A673 (cell line): ENCODE measurements at regions not wholly inside any gene's neighbourhood (a gene's known extent, or its start where the extent isn't known, plus 50 kb on each side); places are given as distances from the start of the nearest gene placed in this dataset.

Source experiments
- BruUV-seq: library from RNA; stranded (reverse); fragments of 400-500 nt; replicated peaks from 2 replicates; lab custom pipeline; 2021; lab: Mats Ljungman, UMichigan
- CTCF ChIA-PET: fragments of 300-600 bp; sonication (Branson Sonifier 250); formaldehyde crosslinking; loops from one replicate; lab custom pipeline; 2022; ENCODE audit warnings: antibody characterized with exemption; lab: Charles Lee
- POLR2A ChIA-PET: fragments of 300-600 bp; sonication (Branson Sonifier 250); formaldehyde crosslinking; loops from one replicate; lab custom pipeline; 2022; ENCODE audit warnings: antibody characterized with exemption; ENCODE audit not compliant: low non-redundant PET; lab: Charles Lee
- DNase-seq: peaks from one replicate; pipeline ENCODE4 v3.0.0-alpha.2; 2015; ENCODE audit warnings: low spot score
- H3K27ac ChIP-seq: fragments of 200-600 bp; sonication (generic); 2 replicates; pipeline ENCODE4 v1.5.1; 2016; ENCODE audit warnings: mixed run types, low read depth, mild to moderate bottlenecking, mixed read lengths, antibody characterized with exemption, low read length; ENCODE audit not compliant: poor library complexity, severe bottlenecking
- H3K27me3 ChIP-seq: fragments of 200-600 bp; sonication (generic); replicated peaks from 2 replicates; pipeline ENCODE4 v1.6.1; 2017; ENCODE audit warnings: mixed run types, low read depth, mild to moderate bottlenecking, mixed read lengths, antibody characterized with exemption, low read length; ENCODE audit not compliant: insufficient read depth, poor library complexity
- H3K36me3 ChIP-seq: fragments of 200-600 bp; sonication (generic); 2 replicates; pipeline ENCODE4 v1.6.1; 2016; ENCODE audit warnings: mixed run types, mild to moderate bottlenecking, mixed read lengths, antibody characterized with exemption, low read length; ENCODE audit not compliant: insufficient read depth, poor library complexity, severe bottlenecking
- H3K4me1 ChIP-seq: fragments of 200-600 bp; sonication (generic); 2 replicates; pipeline ENCODE4 v1.6.1; 2017; ENCODE audit warnings: mixed run types, mild to moderate bottlenecking, mixed read lengths, antibody characterized with exemption, low read length; ENCODE audit not compliant: insufficient read depth, poor library complexity, severe bottlenecking
- H3K4me3 ChIP-seq: fragments of 200-600 bp; sonication (generic); 2 replicates; pipeline ENCODE4 v1.5.1; 2016; ENCODE audit warnings: low read depth, mixed run types, mild to moderate bottlenecking, mixed read lengths, low read length; ENCODE audit not compliant: poor library complexity, severe bottlenecking
- H3K9me3 ChIP-seq: fragments of 200-600 bp; sonication (generic); 2 replicates; pipeline ENCODE4 v1.6.1; 2016; ENCODE audit warnings: mixed run types, low read depth, mild to moderate bottlenecking, mixed read lengths, antibody characterized with exemption, low read length; ENCODE audit not compliant: poor library complexity, severe bottlenecking
- EZH2 ChIP-seq: fragments of 200-600 bp; sonication (generic); IDR thresholded peaks from 2 replicates; pipeline ENCODE4 v1.6.1; 2017; ENCODE audit warnings: borderline replicate concordance, low read depth, mild to moderate bottlenecking, mixed read lengths, antibody characterized with exemption, low read length; ENCODE audit not compliant: poor library complexity, severe bottlenecking
- intact Hi-C: fragments of 100-400 bp; cut with micrococcal nuclease; formaldehyde crosslinking; loops from one replicate; pipeline ENCODE4 v1.10.0; 2022; ENCODE audit not compliant: unreplicated experiment
- TF ChIP-seq, protein P1 (sequence below): fragments of 300-800, 200-600 bp; sonication (generic); conservative IDR thresholded peaks from 2 replicates; pipeline ENCODE4 v1.5.1; 2017; ENCODE audit warnings: low read depth, mild to moderate bottlenecking, antibody characterized with exemption, low read length, moderate library complexity, mixed read lengths

DNA sequence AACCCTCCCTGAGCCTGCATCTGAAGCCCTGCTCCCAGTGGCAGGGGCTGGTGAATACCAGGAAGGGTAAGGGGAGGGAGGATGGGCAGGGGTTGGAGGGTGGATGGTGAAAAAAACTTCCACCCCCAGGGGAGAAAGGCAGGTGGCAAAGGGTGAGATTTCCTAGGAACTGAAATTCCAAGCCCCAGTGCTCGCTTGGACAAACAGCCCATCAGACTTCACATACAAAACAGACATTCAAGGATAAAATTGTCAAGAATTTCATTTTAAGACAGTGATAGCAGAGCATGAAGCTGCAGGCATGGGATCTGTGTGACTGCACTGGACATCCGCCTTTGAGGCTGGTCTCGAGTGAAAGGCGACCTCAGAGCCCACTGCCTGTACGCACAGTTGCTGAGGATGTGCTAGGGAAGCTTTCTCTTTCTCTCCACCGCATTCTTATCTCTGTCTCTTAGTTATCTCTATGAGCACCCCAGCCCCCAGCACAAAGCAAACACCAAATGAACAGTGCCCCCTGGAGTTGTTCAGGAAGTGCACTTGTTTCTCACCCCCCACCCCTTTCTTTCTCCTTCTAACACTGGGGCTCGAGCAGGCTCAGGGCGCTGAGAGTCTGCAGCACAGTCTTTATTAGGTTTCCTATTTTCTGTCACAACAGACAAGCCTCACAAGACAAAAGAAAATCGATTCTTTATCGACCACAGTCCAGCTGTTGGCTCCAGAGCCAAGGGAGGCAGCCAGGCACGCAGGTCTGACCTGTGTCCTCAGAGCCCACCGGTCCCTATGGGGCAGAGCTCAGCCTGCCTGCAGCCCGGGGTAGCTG lies 237.3 kb upstream of the NCAM1 start:
- Histone ChIP-seq H3K36me3 (no peaks in the 10 kb centered on the region), H3K4me1 (no peaks in the 10 kb centered on the region), H3K27me3 (peaks cover 3% of the 10 kb centered on the region), H3K4me3 (no peak overlapping the region), H3K27ac (no peak overlapping the region), H3K9me3 (no peaks in the 10 kb centered on the region)
- BruUV-seq = no TSS peak
- no peak for DNase-seq
- intact Hi-C loops = no loop called here
- no peak for TF ChIP-seq EZH2
- TF ChIP-seq, protein P1, sequence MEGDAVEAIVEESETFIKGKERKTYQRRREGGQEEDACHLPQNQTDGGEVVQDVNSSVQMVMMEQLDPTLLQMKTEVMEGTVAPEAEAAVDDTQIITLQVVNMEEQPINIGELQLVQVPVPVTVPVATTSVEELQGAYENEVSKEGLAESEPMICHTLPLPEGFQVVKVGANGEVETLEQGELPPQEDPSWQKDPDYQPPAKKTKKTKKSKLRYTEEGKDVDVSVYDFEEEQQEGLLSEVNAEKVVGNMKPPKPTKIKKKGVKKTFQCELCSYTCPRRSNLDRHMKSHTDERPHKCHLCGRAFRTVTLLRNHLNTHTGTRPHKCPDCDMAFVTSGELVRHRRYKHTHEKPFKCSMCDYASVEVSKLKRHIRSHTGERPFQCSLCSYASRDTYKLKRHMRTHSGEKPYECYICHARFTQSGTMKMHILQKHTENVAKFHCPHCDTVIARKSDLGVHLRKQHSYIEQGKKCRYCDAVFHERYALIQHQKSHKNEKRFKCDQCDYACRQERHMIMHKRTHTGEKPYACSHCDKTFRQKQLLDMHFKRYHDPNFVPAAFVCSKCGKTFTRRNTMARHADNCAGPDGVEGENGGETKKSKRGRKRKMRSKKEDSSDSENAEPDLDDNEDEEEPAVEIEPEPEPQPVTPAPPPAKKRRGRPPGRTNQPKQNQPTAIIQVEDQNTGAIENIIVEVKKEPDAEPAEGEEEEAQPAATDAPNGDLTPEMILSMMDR = peak; percentile 22; the same call in 1 of the 2 replicates
- ChIA-PET POLR2A (no interaction called here), CTCF (interaction anchor here (1.0 kb wide), 1 partner anchor 135 kb away, joined by 3 read pairs; no protein-coding TSS in a partner anchor)

DNA sequence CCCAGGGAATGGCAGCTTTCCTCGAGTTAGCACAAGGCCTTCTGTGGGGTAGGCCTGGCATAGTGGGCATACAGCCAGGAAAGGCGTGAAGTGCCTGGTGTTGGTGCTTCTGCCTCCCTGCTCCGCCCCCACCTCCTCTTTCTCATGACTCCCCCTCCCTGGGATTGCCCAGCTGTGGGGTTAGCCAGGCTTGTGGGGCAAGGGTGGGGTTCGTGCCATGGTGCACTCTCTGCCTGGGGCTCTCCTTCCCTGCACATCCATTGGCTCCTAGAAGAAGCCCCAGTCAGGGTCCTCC lies 236.8 kb upstream of the NCAM1 start:
- no peak overlapping the region for H3K4me3 ChIP-seq
- ChIA-PET POLR2A (no interaction called here), CTCF (interaction anchor here (1.0 kb wide), 1 partner anchor 136 kb away, joined by 3 read pairs; no protein-coding TSS in a partner anchor)
- DNase-seq = no peak
- BruUV-seq = no TSS peak
- no peak for TF ChIP-seq EZH2
- TF ChIP-seq, protein P1 = no peak
- no peaks in the 10 kb centered on the region for H3K9me3 ChIP-seq
- intact Hi-C loops = no loop called here
- H3K27me3 ChIP-seq = peaks cover 3% of the 10 kb centered on the region
- H3K4me1 ChIP-seq = no peaks in the 10 kb centered on the region
- no peak overlapping the region for H3K27ac ChIP-seq
- no peaks in the 10 kb centered on the region for H3K36me3 ChIP-seq

DNA sequence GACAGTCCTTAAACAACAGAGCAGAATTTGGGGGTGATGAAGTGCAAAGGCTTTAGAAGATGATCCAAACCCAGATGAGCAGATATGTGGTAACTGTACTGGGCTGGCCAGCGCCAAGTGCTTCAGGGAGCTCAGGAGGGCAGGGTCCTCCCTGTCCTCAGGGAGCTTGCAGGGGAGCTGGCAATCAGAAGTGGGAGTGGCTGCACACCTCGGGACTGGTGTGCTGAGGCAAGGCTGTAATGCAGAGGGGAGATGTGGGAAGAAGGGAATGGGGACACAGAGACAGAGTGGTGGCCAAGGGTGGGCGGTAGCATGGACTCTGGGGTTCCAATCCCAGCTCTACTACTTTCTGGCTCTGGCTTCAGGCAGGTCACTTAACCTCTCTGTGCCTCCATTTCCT lies 235.6 kb upstream of the NCAM1 start:
- TF ChIP-seq, protein P1 = no peak
- no peak for TF ChIP-seq EZH2
- Histone ChIP-seq H3K27me3 (peaks cover 3% of the 10 kb centered on the region), H3K4me1 (no peaks in the 10 kb centered on the region), H3K27ac (no peak overlapping the region), H3K36me3 (no peaks in the 10 kb centered on the region), H3K4me3 (no peak overlapping the region), H3K9me3 (no peaks in the 10 kb centered on the region)
- DNase-seq = no peak
- ChIA-PET POLR2A (no interaction called here), CTCF (no interaction called here)
- BruUV-seq = no TSS peak
- intact Hi-C loops = no loop called here
